HEK293T (cell line): ENCODE measurements at regions not wholly inside any gene's neighbourhood (a gene's known extent, or its start where the extent isn't known, plus 50 kb on each side); places are given as distances from the start of the nearest gene placed in this dataset.

Experiments used
- CTCF ChIA-PET: fragments of 350-600 bp; formaldehyde crosslinking; extraction: SDS; loops from one replicate; lab custom pipeline; 2021; ENCODE audit warnings: antibody characterized with exemption, inconsistent platforms; lab: Yijun Ruan, JAX
- POLR2A ChIA-PET: fragments of 350-600 bp; formaldehyde crosslinking; extraction: SDS; loops from one replicate; lab custom pipeline; 2020; ENCODE audit warnings: antibody characterized with exemption, inconsistent platforms; lab: Yijun Ruan, JAX
- DNase-seq: peaks from one replicate; pipeline ENCODE4 v3.0.0; 2012; ENCODE audit warnings: mixed read lengths; ENCODE audit errors: extremely low spot score
- ARNT ChIP-seq: fragments of 450-650 bp; IDR thresholded peaks from 2 replicates; pipeline ENCODE4 v1.6.1; 2017; ENCODE audit warnings: mild to moderate bottlenecking
- BHLHE40 ChIP-seq: fragments of 450-650 bp; IDR thresholded peaks from 2 replicates; pipeline ENCODE4 v1.6.1; 2016; ENCODE audit warnings: mild to moderate bottlenecking, moderate library complexity, borderline replicate concordance
- CTBP1 ChIP-seq: fragments of 450-650 bp; IDR thresholded peaks from 2 replicates; pipeline ENCODE4 v1.6.1; 2016; ENCODE audit warnings: borderline replicate concordance
- ELF4 ChIP-seq: fragments of 450-650 bp; IDR thresholded peaks from 2 replicates; pipeline ENCODE4 v1.6.1; 2017; ENCODE audit warnings: antibody characterized with exemption
- FOXA1 ChIP-seq: fragments of 450-650 bp; IDR thresholded peaks from 2 replicates; pipeline ENCODE4 v1.6.1; 2016; ENCODE audit warnings: mild to moderate bottlenecking
- FOXK2 ChIP-seq: fragments of 450-650 bp; IDR thresholded peaks from 2 replicates; pipeline ENCODE4 v1.6.1; 2016; ENCODE audit warnings: mild to moderate bottlenecking
- FOXM1 ChIP-seq: fragments of 450-650 bp; IDR thresholded peaks from 2 replicates; pipeline ENCODE4 v1.6.1; 2017; ENCODE audit warnings: mild to moderate bottlenecking, borderline replicate concordance
- HDGF ChIP-seq: fragments of 450-650 bp; IDR thresholded peaks from 2 replicates; pipeline ENCODE4 v1.6.1; 2017; ENCODE audit warnings: antibody characterized with exemption, borderline replicate concordance
- L3MBTL2 ChIP-seq: fragments of 450-650 bp; conservative IDR thresholded peaks from 2 replicates; pipeline ENCODE4 v1.6.1; 2016; ENCODE audit warnings: mild to moderate bottlenecking
- LEF1 ChIP-seq: fragments of 450-650 bp; IDR thresholded peaks from 2 replicates; pipeline ENCODE4 v1.6.1; 2017; ENCODE audit warnings: mild to moderate bottlenecking, borderline replicate concordance
- NFRKB ChIP-seq: fragments of 450-650 bp; IDR thresholded peaks from 2 replicates; pipeline ENCODE4 v1.6.1; 2016; ENCODE audit warnings: mild to moderate bottlenecking, moderate library complexity
- SP1 ChIP-seq: fragments of 450-650 bp; IDR thresholded peaks from 2 replicates; pipeline ENCODE4 v1.6.1; 2017
- SUZ12 ChIP-seq: fragments of 450-650 bp; IDR thresholded peaks from 2 replicates; pipeline ENCODE4 v1.6.1; 2016; ENCODE audit warnings: mild to moderate bottlenecking
- TARDBP ChIP-seq: fragments of 450-650 bp; IDR thresholded peaks from 2 replicates; pipeline ENCODE4 v1.6.1; 2016
- ZNF384 ChIP-seq: fragments of 450-650 bp; IDR thresholded peaks from 2 replicates; pipeline ENCODE4 v1.6.1; 2016
- TF ChIP-seq, protein P1 (sequence below): fragments of 450-650 bp; IDR thresholded peaks from 2 replicates; pipeline ENCODE4 v1.6.1; 2016

- peak; percentile 33; the same call in 1 of the 2 replicates for TF ChIP-seq L3MBTL2
- TF ChIP-seq HDGF: no peak
- ChIA-PET CTCF (interaction anchor here (0.6 to 1.7 kb wide), 2 partner anchors 45 to 81 kb away, joined by 3 to 5 read pairs; no protein-coding TSS in a partner anchor), POLR2A (interaction anchor here (0.6 kb wide), 1 partner anchor 49 kb away, joined by 3 read pairs; no protein-coding TSS in a partner anchor)
- peak; percentile 28 for DNase-seq
These were observed 78.0 kb upstream of the PPARA start for GRCh38 chr22:46072110-46072881.

DNA sequence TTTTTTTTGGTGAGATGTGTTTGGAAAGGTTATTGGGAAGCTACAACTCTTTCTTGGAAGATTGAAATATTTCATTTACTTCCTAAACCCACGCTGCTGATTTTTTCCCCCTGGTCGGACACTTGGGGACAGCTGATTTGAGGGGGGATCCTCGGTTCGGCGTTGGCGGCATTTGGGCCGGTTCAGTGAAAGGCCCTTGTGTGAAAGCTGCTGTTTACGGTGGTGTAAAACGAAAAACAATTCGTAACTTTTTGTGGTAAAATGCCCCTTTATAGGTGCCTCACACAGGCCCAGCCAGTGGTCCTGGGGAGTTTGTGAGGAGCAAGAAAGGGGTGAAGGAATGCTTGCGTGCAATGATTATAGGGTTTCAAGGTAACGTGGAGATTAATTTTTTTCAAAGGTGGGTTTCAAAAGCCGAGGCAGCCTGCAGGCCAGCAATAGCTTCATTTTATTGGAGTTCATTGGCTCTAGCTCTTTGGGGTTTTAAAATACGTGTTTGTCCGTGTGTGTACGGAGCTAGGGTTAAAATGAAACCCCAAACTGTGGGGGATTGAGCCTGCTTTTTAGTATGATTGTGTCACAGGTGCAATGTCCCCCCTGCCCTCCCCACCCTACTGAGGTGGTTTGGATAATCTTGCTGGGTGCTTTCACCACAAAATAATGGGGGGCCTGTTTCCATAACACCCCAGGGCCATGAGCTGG lies 77.2 kb upstream of the PPARA start:
- ChIA-PET POLR2A (interaction anchor here (0.6 to 0.8 kb wide), 3 partner anchors 35 to 60 kb away, joined by 3 read pairs; no protein-coding TSS in a partner anchor), CTCF (interaction anchor here (0.6 to 2.3 kb wide), 4 partner anchors 44 to 82 kb away, joined by 3 to 7 read pairs (median 4); no protein-coding TSS in a partner anchor)
- TF ChIP-seq CTBP1 (no peak), FOXK2 (no peak), SUZ12 (no peak)
- no peak for DNase-seq

DNA sequence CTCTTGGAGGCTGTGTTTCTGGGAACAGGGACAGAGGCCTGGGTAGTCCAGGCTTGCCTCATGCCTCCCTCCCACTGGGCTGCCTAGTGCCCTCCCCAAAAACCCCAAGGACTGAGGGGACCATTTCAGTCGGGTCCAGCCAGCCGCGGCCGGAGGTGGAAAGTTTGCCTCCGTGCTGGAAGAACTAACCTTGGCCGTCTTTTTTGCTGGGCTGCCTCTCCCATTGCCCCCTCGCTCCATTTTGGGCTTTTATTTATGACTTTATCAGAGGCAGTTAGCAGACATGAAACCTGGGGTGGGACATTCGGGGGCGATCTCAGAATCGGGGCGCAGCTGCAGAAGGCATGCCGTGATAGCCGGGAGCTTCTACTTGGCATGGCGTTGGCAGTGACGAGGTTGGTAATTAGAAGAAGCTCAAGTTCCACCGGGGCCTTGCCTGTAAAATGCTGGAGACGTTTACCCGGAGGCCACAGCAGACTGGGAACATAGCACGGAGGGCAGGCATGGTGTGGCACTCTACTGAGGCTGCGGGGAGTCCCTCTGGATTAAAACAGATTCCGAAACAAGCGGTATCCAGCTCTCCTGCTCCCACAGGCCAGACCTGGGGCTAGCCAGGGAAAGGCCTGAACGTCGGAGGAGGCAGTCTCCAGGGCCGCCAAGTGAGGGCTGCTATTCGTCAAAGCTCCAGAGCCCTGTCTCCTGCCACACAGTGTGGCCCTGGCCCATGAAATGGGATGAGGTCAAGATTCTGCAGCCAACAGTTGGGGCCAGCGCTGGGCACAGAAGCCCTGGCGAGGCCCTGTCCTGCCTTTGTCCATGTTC lies 76.4 kb upstream of the PPARA start:
- DNase-seq: no peak
- TF ChIP-seq, protein P1, sequence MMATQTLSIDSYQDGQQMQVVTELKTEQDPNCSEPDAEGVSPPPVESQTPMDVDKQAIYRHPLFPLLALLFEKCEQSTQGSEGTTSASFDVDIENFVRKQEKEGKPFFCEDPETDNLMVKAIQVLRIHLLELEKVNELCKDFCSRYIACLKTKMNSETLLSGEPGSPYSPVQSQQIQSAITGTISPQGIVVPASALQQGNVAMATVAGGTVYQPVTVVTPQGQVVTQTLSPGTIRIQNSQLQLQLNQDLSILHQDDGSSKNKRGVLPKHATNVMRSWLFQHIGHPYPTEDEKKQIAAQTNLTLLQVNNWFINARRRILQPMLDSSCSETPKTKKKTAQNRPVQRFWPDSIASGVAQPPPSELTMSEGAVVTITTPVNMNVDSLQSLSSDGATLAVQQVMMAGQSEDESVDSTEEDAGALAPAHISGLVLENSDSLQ: no peak
- TF ChIP-seq ZNF384 (no peak), TARDBP (no peak), HDGF (no peak), CTBP1 (no peak), SUZ12 (no peak), ARNT (no peak), FOXA1 (no peak), L3MBTL2 (no peak), ELF4 (no peak), NFRKB (no peak), SP1 (no peak), FOXK2 (no peak), LEF1 (no peak), BHLHE40 (no peak), FOXM1 (no peak)
- ChIA-PET POLR2A (interaction anchor here (0.8 to 1.2 kb wide), 3 partner anchors 36 to 61 kb away, joined by 3 to 4 read pairs (median 3); no protein-coding TSS in a partner anchor), CTCF (interaction anchor here (0.5 to 2.3 kb wide), 5 partner anchors 43 to 853 kb away, joined by 3 to 7 read pairs (median 5); no protein-coding TSS in a partner anchor)

- CTCF ChIA-PET: interaction anchor here (2.3 kb wide), 1 partner anchor 69 kb away, joined by 7 read pairs; no protein-coding TSS in a partner anchor
- no peak for DNase-seq
These were observed 75.4 kb upstream of the PPARA start for GRCh38 chr22:46074771-46075551.

DNA sequence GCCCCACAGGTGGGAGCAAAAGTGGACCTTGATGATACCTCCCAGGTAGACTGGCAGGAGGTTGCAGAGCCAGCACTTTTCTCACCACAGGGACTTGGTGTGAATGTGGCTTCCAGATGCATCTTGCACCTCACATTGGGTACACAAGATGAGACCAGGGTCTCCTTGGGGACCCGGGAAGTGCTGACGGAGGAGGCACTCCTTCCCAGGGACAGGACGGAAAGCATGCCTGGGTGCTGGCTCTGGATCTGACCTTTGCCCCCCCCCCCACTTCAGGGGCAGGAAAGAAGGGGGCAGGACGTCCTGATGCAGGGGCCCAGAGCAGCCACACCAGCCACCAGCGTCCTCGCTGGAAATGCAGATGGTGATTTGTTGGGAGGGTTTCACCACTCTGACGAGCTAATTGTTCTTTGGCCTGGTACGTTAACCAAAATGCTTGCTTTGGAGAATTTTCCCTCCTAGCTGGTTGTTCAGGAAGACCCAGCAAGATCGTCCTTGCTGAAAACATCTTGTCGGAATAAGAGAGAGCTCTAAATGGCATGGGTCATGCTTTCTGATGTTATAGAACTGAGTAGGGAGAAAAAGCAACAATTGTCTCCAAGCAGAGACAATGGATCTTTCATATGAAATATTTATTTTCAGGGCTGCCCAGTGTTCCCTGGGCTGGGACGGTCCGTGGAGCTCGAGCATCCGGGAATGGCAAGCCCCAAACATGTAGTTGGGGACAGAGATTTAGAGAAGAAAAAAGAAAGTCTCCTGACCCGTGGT lies 74.4 kb upstream of the PPARA start:
- CTCF ChIA-PET: no interaction called here
- DNase-seq: no peak
- POLR2A ChIA-PET: no interaction called here
- TF ChIP-seq LEF1 (no peak), SUZ12 (no peak)

More at GRCh38 chr22:46074771-46075551, 75.4 kb upstream of the PPARA start:
- no peak for TF ChIP-seq HDGF
- TF ChIP-seq LEF1: no peak
- TF ChIP-seq SUZ12: no peak
- no peak for TF ChIP-seq FOXM1
- TF ChIP-seq BHLHE40: no peak
- TF ChIP-seq FOXA1: no peak
- no peak for TF ChIP-seq SP1
- no peak for TF ChIP-seq ZNF384
- TF ChIP-seq L3MBTL2: no peak
- POLR2A ChIA-PET: interaction anchor here (1.2 kb wide), 1 partner anchor 60 kb away, joined by 4 read pairs; no protein-coding TSS in a partner anchor

DNA sequence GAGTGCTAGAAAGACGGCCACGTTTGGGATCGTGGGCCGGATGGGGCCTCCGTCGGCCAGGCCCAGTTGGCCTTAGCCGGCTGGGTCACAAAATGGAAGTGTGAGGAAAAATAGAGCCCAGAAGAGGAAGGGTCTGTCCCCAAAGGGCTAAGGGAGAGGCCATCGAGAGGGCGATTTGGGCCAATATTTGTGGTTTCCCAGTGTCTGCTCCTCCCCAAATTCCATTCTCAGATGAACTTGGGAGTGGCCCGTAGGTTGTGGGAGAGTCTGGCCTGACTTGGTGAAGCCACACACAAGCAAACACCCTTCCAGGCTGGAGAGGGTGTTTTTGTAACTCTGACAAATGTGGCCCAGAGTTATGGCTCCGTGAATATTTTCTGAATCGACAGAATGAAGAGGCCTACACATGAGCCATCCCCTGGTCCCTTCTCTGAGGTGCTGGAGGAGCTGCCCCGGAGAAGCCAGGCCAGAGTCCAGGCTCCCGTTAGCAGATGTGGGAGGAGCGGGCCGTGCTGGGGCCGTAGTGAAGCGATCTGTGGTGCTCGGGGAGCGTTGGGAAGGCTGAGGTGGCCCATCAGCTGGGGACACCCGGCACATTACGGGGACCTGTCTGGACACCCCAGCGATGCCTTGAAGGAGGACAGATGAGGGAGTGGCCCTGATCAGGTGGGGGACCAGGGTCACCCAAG lies 73.5 kb upstream of the PPARA start:
- ChIA-PET CTCF (interaction anchor here (0.7 kb wide), 1 partner anchor 504 kb away, joined by 3 read pairs; no protein-coding TSS in a partner anchor), POLR2A (no interaction called here)
- TF ChIP-seq FOXM1 (no peak), SUZ12 (no peak), TARDBP (no peak), SP1 (no peak), L3MBTL2 (no peak), BHLHE40 (no peak), HDGF (no peak), ARNT (no peak)
- TF ChIP-seq, protein P1: no peak
- no peak for DNase-seq
